MM.1S (cell line): ENCODE measurements at regions not wholly inside any gene's neighbourhood (a gene's known extent, or its start where the extent isn't known, plus 50 kb on each side); places are given as distances from the start of the nearest gene placed in this dataset.

Source experiments
- DNase-seq: peaks from one replicate; pipeline ENCODE4 v3.0.0-alpha.2; 2015
- H2AFZ ChIP-seq: fragments of 300-600 bp; sonication (generic); 2 replicates; pipeline ENCODE4 v1.6.0; 2016; ENCODE audit warnings: antibody characterized with exemption, low read length
- H3F3A ChIP-seq: fragments of 300-600 bp; sonication (generic); 2 replicates; pipeline ENCODE4 v1.6.1; 2016; ENCODE audit warnings: mild to moderate bottlenecking, antibody characterized with exemption, low read length, moderate library complexity, mixed read lengths; ENCODE audit not compliant: insufficient read depth
- H3K27ac ChIP-seq: fragments of 300-600 bp; sonication (generic); 2 replicates; pipeline ENCODE4 v1.5.1; 2016; ENCODE audit warnings: mild to moderate bottlenecking, low read length
- H3K27me3 ChIP-seq: fragments of 300-600 bp; sonication (generic); replicated peaks from 2 replicates; pipeline ENCODE4 v1.6.0; 2016; ENCODE audit warnings: low read length; ENCODE audit not compliant: insufficient read depth
- H3K36me3 ChIP-seq: fragments of 300-600 bp; sonication (generic); replicated peaks from 2 replicates; pipeline ENCODE4 v1.6.1; 2016; ENCODE audit warnings: mild to moderate bottlenecking, low read length, mixed read lengths; ENCODE audit not compliant: insufficient read depth
- H3K4me1 ChIP-seq: fragments of 300-600 bp; sonication (generic); 2 replicates; pipeline ENCODE4 v1.6.1; 2016; ENCODE audit warnings: low read length, mixed read lengths
- H3K4me2 ChIP-seq: fragments of 300-600 bp; sonication (generic); 2 replicates; pipeline ENCODE4 v1.6.0; 2016; ENCODE audit warnings: low read depth, low read length
- H3K4me3 ChIP-seq: fragments of 300-600 bp; sonication (generic); 2 replicates; pipeline ENCODE4 v1.5.1; 2016; ENCODE audit warnings: low read length, mixed read lengths
- H3K79me2 ChIP-seq: fragments of 300-600 bp; sonication (generic); 2 replicates; pipeline ENCODE4 v1.6.1; 2016; ENCODE audit warnings: mixed run types, low read length, mixed read lengths
- H3K9ac ChIP-seq: fragments of 300-600 bp; sonication (generic); 2 replicates; pipeline ENCODE4 v1.6.1; 2016; ENCODE audit warnings: low read length, mixed read lengths
- H3K9me2 ChIP-seq: fragments of 300-600 bp; sonication (generic); replicated peaks from 2 replicates; pipeline ENCODE4 v1.6.1; 2016; ENCODE audit warnings: mild to moderate bottlenecking, low read length, mixed read lengths; ENCODE audit not compliant: insufficient read depth
- H3K9me3 ChIP-seq: fragments of 300-600 bp; sonication (generic); replicated peaks from 2 replicates; pipeline ENCODE4 v1.6.1; 2016; ENCODE audit warnings: mild to moderate bottlenecking, low read length, mixed read lengths; ENCODE audit not compliant: insufficient read depth
- H4K20me1 ChIP-seq: fragments of 300-600 bp; sonication (generic); 2 replicates; pipeline ENCODE4 v1.6.1; 2016; ENCODE audit warnings: mild to moderate bottlenecking, low read length, moderate library complexity, mixed read lengths; ENCODE audit not compliant: insufficient read depth
- EZH2 ChIP-seq: fragments of 300-600 bp; sonication (generic); optimal IDR thresholded peaks from 2 replicates; pipeline ENCODE3; 2017; ENCODE audit warnings: low read depth, mild to moderate bottlenecking, antibody characterized with exemption, low read length, mixed read lengths
- EZH2phosphoT487 ChIP-seq: fragments of 300-600 bp; sonication (generic); IDR thresholded peaks from 2 replicates; pipeline ENCODE4 v1.6.1; 2018; ENCODE audit warnings: antibody characterized with exemption, low read length
- TF ChIP-seq, protein P1 (sequence below): fragments of 300-600 bp; sonication (generic); IDR thresholded peaks from 2 replicates; pipeline ENCODE4 v1.5.1; 2016; ENCODE audit warnings: antibody characterized with exemption, low read length, mixed read lengths

DNA sequence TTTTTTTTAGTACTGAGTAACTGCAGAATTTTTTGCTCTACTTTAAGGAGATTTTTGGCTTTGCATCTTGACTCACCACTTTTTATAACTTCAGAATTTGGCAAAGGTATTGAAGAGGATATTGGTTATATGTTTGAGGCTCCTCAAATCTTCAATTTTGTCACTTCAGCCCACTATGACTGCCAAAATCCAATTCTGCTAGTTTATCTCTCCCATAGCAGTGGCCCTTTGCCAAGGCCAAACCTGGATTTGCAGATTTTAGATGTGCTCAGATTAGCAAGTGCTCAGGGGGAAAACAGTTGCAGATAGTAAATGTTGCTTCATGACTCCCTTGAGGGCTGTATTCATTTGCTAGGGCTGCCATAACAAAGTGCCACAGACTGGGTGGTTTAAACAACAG is 427.5 kb downstream of the ADRA2A start:
- no peaks in the 10 kb centered on the region for H3K9me2 ChIP-seq
- H3K79me2 ChIP-seq: no peaks in the 10 kb centered on the region
- H3K9ac ChIP-seq: no peak overlapping the region
- H3K9me3 ChIP-seq: no peaks in the 10 kb centered on the region
- no peak overlapping the region for H3K27ac ChIP-seq
- no peaks in the 10 kb centered on the region for H3K4me1 ChIP-seq
- TF ChIP-seq EZH2phosphoT487 (no peak), EZH2 (no peak)
- TF ChIP-seq, protein P1, sequence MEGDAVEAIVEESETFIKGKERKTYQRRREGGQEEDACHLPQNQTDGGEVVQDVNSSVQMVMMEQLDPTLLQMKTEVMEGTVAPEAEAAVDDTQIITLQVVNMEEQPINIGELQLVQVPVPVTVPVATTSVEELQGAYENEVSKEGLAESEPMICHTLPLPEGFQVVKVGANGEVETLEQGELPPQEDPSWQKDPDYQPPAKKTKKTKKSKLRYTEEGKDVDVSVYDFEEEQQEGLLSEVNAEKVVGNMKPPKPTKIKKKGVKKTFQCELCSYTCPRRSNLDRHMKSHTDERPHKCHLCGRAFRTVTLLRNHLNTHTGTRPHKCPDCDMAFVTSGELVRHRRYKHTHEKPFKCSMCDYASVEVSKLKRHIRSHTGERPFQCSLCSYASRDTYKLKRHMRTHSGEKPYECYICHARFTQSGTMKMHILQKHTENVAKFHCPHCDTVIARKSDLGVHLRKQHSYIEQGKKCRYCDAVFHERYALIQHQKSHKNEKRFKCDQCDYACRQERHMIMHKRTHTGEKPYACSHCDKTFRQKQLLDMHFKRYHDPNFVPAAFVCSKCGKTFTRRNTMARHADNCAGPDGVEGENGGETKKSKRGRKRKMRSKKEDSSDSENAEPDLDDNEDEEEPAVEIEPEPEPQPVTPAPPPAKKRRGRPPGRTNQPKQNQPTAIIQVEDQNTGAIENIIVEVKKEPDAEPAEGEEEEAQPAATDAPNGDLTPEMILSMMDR: no peak
- no peak overlapping the region for H3K4me2 ChIP-seq
- no peaks in the 10 kb centered on the region for H3K27me3 ChIP-seq
- DNase-seq: no peak
- H3K36me3 ChIP-seq: no peaks in the 10 kb centered on the region
- H2AFZ ChIP-seq: no peak overlapping the region
- H3F3A ChIP-seq: no peaks in the 10 kb centered on the region
- H4K20me1 ChIP-seq: no peaks in the 10 kb centered on the region
- no peak overlapping the region for H3K4me3 ChIP-seq

DNA sequence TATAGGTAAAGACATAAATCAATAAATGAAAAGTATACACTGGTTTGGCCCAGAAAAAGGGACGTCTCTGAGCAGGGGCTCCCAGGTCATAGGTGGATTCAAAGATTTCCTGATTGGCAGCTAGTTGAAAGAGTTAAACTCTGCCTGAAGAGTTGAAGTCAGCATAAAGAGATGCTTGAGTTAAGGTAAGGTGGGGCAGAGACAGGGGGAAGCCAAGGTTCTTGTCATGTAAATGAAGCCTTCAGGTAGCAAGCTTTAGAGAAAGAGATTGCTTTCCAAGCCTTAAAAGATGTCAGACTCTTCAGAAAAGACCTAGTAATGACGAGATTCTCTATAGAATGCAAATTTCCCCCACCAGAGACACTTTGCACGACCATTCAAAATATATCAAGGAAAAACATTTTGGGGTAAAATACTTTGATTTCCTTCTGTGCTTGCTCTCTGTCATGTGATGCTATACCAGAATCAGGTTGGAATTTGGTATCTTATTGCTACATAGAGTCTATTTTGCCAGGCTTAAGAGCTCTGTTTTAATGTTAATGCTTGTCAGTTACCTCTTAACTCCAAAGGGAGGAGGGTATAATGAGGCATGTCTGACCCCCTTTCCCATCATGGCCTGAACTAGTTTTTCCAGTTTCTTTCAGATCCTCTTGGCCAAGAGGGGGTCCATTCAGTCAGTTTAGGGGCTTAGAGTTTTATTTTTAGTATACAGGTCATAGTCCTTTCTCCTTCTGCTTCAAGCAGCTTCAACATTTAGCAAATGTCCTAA is 429.6 kb downstream of the ADRA2A start:
- H3K79me2 ChIP-seq: no peaks in the 10 kb centered on the region
- H4K20me1 ChIP-seq: no peaks in the 10 kb centered on the region
- H3K4me2 ChIP-seq: no peak overlapping the region
- H3K36me3 ChIP-seq: no peaks in the 10 kb centered on the region
- TF ChIP-seq EZH2phosphoT487: no peak
- no peak for TF ChIP-seq EZH2
- TF ChIP-seq, protein P1: no peak
- H3K4me3 ChIP-seq: no peak overlapping the region
- no peak overlapping the region for H3K9ac ChIP-seq
- H2AFZ ChIP-seq: no peak overlapping the region
- H3K27me3 ChIP-seq: no peaks in the 10 kb centered on the region
- H3K9me2 ChIP-seq: no peaks in the 10 kb centered on the region
- no peak overlapping the region for H3K27ac ChIP-seq
- H3K4me1 ChIP-seq: no peaks in the 10 kb centered on the region
- H3F3A ChIP-seq: no peaks in the 10 kb centered on the region
- no peak for DNase-seq
- H3K9me3 ChIP-seq: no peaks in the 10 kb centered on the region

DNA sequence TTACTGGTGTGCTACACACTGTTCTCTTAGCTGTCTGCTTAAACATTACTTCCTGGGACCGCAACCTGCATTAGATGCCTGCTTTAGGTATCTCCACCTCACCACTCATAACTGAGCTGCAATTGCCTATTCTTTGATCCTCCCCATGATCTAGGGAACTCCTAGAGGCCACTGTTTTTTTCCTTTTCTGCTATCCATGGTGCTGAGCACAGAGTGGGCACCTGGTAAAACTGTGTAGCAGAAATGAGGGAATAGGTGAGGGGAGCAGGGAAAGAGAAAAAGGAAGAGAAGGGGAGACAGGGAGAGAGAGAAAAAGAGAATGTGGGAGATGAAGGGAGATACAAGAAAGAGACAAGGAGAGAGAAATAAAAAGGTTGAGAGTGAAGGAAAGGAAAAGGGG is 434.9 kb downstream of the ADRA2A start:
- no peaks in the 10 kb centered on the region for H3K36me3 ChIP-seq
- H3F3A ChIP-seq: peaks cover 20% of the 10 kb centered on the region
- H3K79me2 ChIP-seq: no peaks in the 10 kb centered on the region
- no peak overlapping the region for H3K4me3 ChIP-seq
- DNase-seq: no peak
- no peak overlapping the region for H3K9ac ChIP-seq
- no peak overlapping the region for H3K27ac ChIP-seq
- TF ChIP-seq EZH2phosphoT487 (no peak), EZH2 (no peak)
- TF ChIP-seq, protein P1: no peak; the same call in 1 of the 2 replicates
- H3K4me1 ChIP-seq: peaks cover 18% of the 10 kb centered on the region
- no peak overlapping the region for H2AFZ ChIP-seq
- no peaks in the 10 kb centered on the region for H3K27me3 ChIP-seq
- no peaks in the 10 kb centered on the region for H3K9me3 ChIP-seq
- H3K9me2 ChIP-seq: no peaks in the 10 kb centered on the region
- H3K4me2 ChIP-seq: no peak overlapping the region
- no peaks in the 10 kb centered on the region for H4K20me1 ChIP-seq
